K562 (cell line): ENCODE measurements at regions not wholly inside any gene's neighbourhood (a gene's known extent, or its start where the extent isn't known, plus 50 kb on each side); places are given as distances from the start of the nearest gene placed in this dataset.

Source experiments
- ATAC-seq: fragments of 200-7000 bp; cut with Tn5 transposase; 3 replicates; pipeline ENCODE4 v1.9.1; 2020; ENCODE audit warnings: moderate library complexity
- BruUV-seq: library from RNA; stranded (reverse); fragments of 400-500 nt; replicated peaks from 2 replicates; lab custom pipeline; 2021; lab: Mats Ljungman, UMichigan
- CTCF ChIA-PET: fragments of 300-600 bp; formaldehyde crosslinking; extraction: SDS; loops from one replicate; lab custom pipeline; 2021; ENCODE audit warnings: low intra/inter-chr PET ratio; lab: Yijun Ruan, JAX
- POLR2A ChIA-PET: fragments of 300-600, 350-650 bp; sonication (Branson Sonifier 250); formaldehyde crosslinking; extraction: SDS; loops from one replicate; lab custom pipeline; 2021; ENCODE audit warnings: antibody characterized with exemption, inconsistent platforms; lab: Yijun Ruan, JAX
- DNase-seq, 4 experiments: peaks; one replicate each; pipeline versions ENCODE4 v3.0.0 to v3.0.0-alpha.2; 2011 to 2018; ENCODE audit warnings: low spot score in 3 of 4, mixed read lengths in 3 of 4; ENCODE audit errors: extremely low read depth in 1 of 4
- FAIRE-seq: peaks from 2 replicates; lab custom pipeline; 2011; peaks lifted over from hg19 to GRCh38; lab: Jason Lieb, UNC
- H2AFZ ChIP-seq: 2 replicates; pipeline ENCODE4 v1.6.0; 2011; ENCODE audit warnings: low read depth, low read length, control low read depth, inconsistent platforms
- H3K27ac ChIP-seq: fragments of 200-600 bp; 3 replicates; pipeline ENCODE4 v1.8.0; 2011; ENCODE audit warnings: low read depth, mild to moderate bottlenecking, control low read depth, inconsistent platforms, low read length, moderate library complexity, mixed read lengths; ENCODE audit errors: extremely low read depth
- H3K27me3 ChIP-seq, 2 experiments: fragments of 300-600 bp in 1 of 2; 2 replicates in 1 of 2; 3 replicates in 1 of 2; pipeline versions ENCODE4 v1.6.0 to v1.8.0; 2011; ENCODE audit warnings: inconsistent platforms in 2 of 2, low read length in 2 of 2, mild to moderate bottlenecking in 1 of 2, mixed read lengths in 1 of 2, moderate library complexity in 1 of 2; ENCODE audit not compliant: control insufficient read depth in 2 of 2, insufficient read depth in 2 of 2
- H3K36me3 ChIP-seq: fragments of 300-600 bp; 3 replicates; pipeline ENCODE4 v1.8.0; 2011; ENCODE audit warnings: mild to moderate bottlenecking, low read length, inconsistent platforms; ENCODE audit not compliant: control insufficient read depth, insufficient read depth
- H3K4me1 ChIP-seq, 2 experiments: fragments of 200-600 bp in 1 of 2; replicated peaks in 1 of 2; 2 replicates in 1 of 2; 3 replicates in 1 of 2; pipeline versions ENCODE4 v1.5.1 to v1.8.0; 2011; ENCODE audit warnings: inconsistent platforms in 2 of 2, low read length in 2 of 2, mild to moderate bottlenecking in 1 of 2, mixed read lengths in 1 of 2, moderate library complexity in 1 of 2; ENCODE audit not compliant: control insufficient read depth in 2 of 2, insufficient read depth in 2 of 2
- H3K4me2 ChIP-seq: 2 replicates; pipeline ENCODE4 v1.6.1; 2011; ENCODE audit warnings: low read length, control low read depth, inconsistent platforms, mixed read lengths; ENCODE audit not compliant: insufficient read depth
- H3K4me3 ChIP-seq: fragments of 200-600 bp; sonication (generic), shearing (Covaris generic); 2 replicates; pipeline ENCODE4 v1.5.1; 2016; ENCODE audit warnings: control low read depth, inconsistent platforms
- H3K79me2 ChIP-seq: fragments of 200-600 bp; 3 replicates; pipeline ENCODE4 v1.8.0; 2011; ENCODE audit warnings: low read length, inconsistent platforms; ENCODE audit not compliant: control insufficient read depth, insufficient read depth
- H3K9ac ChIP-seq, 2 experiments: 2 replicates each; pipeline versions ENCODE4 v1.6.0 to v1.6.1; 2011; ENCODE audit warnings: low read depth in 2 of 2, low read length in 2 of 2, control low read depth in 1 of 2, inconsistent platforms in 1 of 2, mild to moderate bottlenecking in 1 of 2, mixed read lengths in 1 of 2; ENCODE audit not compliant: insufficient read depth in 1 of 2
- H3K9me1 ChIP-seq: one replicate; pipeline ENCODE4 v1.6.0; 2011; ENCODE audit warnings: inconsistent platforms, mild to moderate bottlenecking, low read length, moderate library complexity; ENCODE audit not compliant: control insufficient read depth, insufficient read depth
- H3K9me3 ChIP-seq: replicated peaks from 2 replicates; pipeline ENCODE4 v1.5.1; 2011; ENCODE audit warnings: low read depth, low read length, inconsistent platforms; ENCODE audit not compliant: control insufficient read depth, insufficient read depth
- H4K20me1 ChIP-seq: replicated peaks from 2 replicates; pipeline ENCODE4 v1.6.1; 2011; ENCODE audit warnings: low read length, inconsistent platforms, mixed read lengths; ENCODE audit not compliant: control insufficient read depth, insufficient read depth
- BCL6 ChIP-seq: fragments of 250-450 bp; sonication (Bioruptor Pico); IDR thresholded peaks from 2 replicates; pipeline ENCODE4 v1.4.0; 2020
- BHLHE40 ChIP-seq: IDR thresholded peaks from 2 replicates; pipeline ENCODE4 v1.6.1; 2011; ENCODE audit warnings: low read length, improper control_type of control experiment
- CBFA2T2 ChIP-seq: fragments of 450-650 bp; conservative IDR thresholded peaks from 2 replicates; pipeline ENCODE4 v1.6.1; 2017; ENCODE audit warnings: mild to moderate bottlenecking
- NR2F6 ChIP-seq: fragments of 450-650 bp; formaldehyde crosslinking; IDR thresholded peaks from 2 replicates; pipeline ENCODE4 v1.4.0; 2020; ENCODE audit warnings: mild to moderate bottlenecking
- SREBF1 ChIP-seq: fragments of 150-350 bp; IDR thresholded peaks from 2 replicates; pipeline ENCODE4 v1.6.1; 2014; ENCODE audit warnings: antibody characterized with exemption, low read depth, low read length, borderline replicate concordance
- WGBS: fragments of 100-300 bp; shearing (Covaris generic); methylation state at CpG from one replicate; pipeline ENCODE4 v1.1.6; 2016; ENCODE audit warnings: low coverage, mixed read lengths; ENCODE audit not compliant: insufficient coverage; ENCODE audit errors: missing lambda C conversion rate; 5-methylcytosine and 5-hydroxymethylcytosine counted together
- in situ Hi-C: fragments of 300-500 bp; cut with MboI; formaldehyde crosslinking; loops from 4 replicates; pipeline ENCODE4 v1.15.0; 2018; ENCODE audit warnings: inconsistent platforms, mixed read lengths
- intact Hi-C: fragments of 100-400 bp; cut with micrococcal nuclease; formaldehyde crosslinking; loops from 2 replicates; pipeline ENCODE4 v1.14.2; 2022
- TF ChIP-seq, protein P1 (sequence below): fragments of 250-450 bp; sonication (Bioruptor Pico); IDR thresholded peaks from 2 replicates; pipeline ENCODE4 v1.4.0; 2020
- TF ChIP-seq, protein P2 (sequence below): fragments of 450-650 bp; IDR thresholded peaks from 2 replicates; pipeline ENCODE4 v1.6.1; 2018; ENCODE audit warnings: mild to moderate bottlenecking, low read depth; ENCODE audit not compliant: partially characterized antibody
- TF ChIP-seq, protein P3 (sequence below): fragments of 250-450 bp; sonication (Bioruptor Pico); IDR thresholded peaks from 2 replicates; pipeline ENCODE4 v1.4.0; 2020
- TF ChIP-seq, protein P4 (sequence below), 2 experiments: fragments of 450-650 bp; IDR thresholded peaks; 2 replicates each; pipeline ENCODE4 v1.6.1; 2016

DNA sequence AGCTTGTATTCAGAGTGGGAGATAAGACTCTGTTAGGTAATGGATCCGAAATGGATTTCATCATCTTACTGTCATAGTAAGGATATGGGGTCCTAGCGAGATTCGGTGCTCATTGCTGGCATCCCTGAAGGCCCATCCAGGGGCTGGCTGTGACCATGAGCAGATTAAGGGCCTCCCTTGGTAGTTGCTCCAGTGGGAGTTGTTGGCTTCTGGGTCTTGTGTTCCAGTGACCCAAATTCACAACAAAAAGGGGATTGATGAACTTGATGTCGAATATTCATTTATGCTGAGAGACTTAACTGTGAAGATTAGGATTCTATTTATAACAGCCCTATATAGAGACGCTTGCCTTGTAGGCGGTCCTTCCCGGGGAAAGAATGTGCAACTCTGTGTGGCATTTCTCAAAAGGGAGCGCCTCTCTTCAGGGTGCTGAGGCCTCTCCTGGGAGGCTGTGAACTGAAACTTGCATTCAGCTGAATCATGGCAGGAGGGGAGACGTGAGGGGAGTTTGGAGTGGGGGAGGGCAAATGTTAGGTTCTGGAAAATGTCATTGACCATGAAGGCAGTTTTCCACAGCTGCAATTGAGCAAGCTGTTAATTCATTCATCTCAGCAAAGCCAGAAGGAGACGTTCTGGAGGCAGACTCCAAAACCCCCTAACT, 233.1 kb upstream of the FZD8 start (continued):
- TF ChIP-seq, protein P1, sequence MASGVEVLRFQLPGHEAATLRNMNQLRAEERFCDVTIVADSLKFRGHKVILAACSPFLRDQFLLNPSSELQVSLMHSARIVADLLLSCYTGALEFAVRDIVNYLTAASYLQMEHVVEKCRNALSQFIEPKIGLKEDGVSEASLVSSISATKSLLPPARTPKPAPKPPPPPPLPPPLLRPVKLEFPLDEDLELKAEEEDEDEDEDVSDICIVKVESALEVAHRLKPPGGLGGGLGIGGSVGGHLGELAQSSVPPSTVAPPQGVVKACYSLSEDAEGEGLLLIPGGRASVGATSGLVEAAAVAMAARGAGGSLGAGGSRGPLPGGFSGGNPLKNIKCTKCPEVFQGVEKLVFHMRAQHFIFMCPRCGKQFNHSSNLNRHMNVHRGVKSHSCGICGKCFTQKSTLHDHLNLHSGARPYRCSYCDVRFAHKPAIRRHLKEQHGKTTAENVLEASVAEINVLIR (CRISPR knock-in tag), result no peak

DNA sequence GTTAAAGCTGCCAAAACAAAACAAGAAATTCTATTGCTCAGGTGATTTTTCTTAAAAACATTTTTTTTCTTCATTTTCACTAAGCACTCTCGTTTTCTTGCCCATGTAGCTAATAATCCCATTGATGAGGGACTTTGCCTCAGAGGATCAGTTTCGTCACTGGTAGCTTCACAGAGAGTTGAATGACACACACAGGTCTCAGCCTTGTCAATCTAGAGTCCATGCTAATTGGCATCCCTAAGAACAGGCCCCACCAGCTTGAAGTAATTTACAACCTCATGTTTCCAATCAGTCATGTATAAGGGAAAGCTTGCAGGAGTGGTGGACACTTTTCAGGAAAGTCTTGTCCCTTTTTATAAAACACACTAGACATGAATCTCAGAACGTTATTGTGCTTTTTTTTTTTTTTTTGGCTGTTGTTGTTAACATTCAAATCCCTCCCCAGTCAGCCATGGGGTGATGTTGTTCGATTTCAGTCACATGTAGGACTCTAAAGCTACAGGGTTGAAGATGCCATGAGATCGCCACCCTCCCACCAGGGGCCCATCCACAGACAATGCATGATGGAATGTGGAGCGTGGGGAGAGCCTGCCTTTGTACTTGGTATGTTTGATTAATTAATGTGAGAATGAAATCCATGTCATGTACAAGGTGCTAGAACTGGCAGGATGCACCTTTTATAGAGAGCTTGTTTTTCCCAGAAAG, 232.4 kb upstream of the FZD8 start:
- Histone ChIP-seq H3K4me2 (no peak overlapping the region), H2AFZ (no peak overlapping the region), H3K4me3 (no peak overlapping the region), H3K9ac (no peak overlapping the region), H3K9me1 (no peaks in the 10 kb centered on the region)
- intact Hi-C loops, result no loop called here
- in situ Hi-C loops, result no loop called here
- POLR2A ChIA-PET, result no interaction called here
- no peak for FAIRE-seq
- no peak for TF ChIP-seq NR2F6 (CRISPR knock-in tag)
- TF ChIP-seq BCL6 (CRISPR knock-in tag), result no peak
- TF ChIP-seq, protein P2, sequence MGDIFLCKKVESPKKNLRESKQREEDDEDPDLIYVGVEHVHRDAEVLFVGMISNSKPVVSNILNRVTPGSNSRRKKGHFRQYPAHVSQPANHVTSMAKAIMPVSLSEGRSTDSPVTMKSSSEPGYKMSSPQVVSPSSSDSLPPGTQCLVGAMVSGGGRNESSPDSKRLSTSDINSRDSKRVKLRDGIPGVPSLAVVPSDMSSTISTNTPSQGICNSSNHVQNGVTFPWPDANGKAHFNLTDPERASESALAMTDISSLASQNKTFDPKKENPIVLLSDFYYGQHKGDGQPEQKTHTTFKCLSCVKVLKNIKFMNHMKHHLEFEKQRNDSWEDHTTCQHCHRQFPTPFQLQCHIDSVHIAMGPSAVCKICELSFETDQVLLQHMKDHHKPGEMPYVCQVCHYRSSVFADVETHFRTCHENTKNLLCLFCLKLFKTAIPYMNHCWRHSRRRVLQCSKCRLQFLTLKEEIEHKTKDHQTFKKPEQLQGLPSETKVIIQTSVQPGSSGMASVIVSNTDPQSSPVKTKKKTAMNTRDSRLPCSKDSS, result no peak
- TF ChIP-seq, protein P3, sequence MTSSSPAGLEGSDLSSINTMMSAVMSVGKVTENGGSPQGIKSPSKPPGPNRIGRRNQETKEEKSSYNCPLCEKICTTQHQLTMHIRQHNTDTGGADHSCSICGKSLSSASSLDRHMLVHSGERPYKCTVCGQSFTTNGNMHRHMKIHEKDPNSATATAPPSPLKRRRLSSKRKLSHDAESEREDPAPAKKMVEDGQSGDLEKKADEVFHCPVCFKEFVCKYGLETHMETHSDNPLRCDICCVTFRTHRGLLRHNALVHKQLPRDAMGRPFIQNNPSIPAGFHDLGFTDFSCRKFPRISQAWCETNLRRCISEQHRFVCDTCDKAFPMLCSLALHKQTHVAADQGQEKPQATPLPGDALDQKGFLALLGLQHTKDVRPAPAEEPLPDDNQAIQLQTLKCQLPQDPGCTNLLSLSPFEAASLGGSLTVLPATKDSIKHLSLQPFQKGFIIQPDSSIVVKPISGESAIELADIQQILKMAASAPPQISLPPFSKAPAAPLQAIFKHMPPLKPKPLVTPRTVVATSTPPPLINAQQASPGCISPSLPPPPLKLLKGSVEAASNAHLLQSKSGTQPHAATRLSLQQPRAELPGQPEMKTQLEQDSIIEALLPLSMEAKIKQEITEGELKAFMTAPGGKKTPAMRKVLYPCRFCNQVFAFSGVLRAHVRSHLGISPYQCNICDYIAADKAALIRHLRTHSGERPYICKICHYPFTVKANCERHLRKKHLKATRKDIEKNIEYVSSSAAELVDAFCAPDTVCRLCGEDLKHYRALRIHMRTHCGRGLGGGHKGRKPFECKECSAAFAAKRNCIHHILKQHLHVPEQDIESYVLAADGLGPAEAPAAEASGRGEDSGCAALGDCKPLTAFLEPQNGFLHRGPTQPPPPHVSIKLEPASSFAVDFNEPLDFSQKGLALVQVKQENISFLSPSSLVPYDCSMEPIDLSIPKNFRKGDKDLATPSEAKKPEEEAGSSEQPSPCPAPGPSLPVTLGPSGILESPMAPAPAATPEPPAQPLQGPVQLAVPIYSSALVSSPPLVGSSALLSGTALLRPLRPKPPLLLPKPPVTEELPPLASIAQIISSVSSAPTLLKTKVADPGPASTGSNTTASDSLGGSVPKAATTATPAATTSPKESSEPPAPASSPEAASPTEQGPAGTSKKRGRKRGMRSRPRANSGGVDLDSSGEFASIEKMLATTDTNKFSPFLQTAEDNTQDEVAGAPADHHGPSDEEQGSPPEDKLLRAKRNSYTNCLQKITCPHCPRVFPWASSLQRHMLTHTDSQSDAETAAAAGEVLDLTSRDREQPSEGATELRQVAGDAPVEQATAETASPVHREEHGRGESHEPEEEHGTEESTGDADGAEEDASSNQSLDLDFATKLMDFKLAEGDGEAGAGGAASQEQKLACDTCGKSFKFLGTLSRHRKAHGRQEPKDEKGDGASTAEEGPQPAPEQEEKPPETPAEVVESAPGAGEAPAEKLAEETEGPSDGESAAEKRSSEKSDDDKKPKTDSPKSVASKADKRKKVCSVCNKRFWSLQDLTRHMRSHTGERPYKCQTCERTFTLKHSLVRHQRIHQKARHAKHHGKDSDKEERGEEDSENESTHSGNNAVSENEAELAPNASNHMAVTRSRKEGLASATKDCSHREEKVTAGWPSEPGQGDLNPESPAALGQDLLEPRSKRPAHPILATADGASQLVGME, result no peak
- TF ChIP-seq, protein P4, sequence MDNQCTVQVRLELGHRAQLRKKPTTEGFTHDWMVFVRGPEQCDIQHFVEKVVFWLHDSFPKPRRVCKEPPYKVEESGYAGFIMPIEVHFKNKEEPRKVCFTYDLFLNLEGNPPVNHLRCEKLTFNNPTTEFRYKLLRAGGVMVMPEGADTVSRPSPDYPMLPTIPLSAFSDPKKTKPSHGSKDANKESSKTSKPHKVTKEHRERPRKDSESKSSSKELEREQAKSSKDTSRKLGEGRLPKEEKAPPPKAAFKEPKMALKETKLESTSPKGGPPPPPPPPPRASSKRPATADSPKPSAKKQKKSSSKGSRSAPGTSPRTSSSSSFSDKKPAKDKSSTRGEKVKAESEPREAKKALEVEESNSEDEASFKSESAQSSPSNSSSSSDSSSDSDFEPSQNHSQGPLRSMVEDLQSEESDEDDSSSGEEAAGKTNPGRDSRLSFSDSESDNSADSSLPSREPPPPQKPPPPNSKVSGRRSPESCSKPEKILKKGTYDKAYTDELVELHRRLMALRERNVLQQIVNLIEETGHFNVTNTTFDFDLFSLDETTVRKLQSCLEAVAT (IDR thresholded peaks at IDR 0.05), result no peak
- TF ChIP-seq CBFA2T2, result no peak
- TF ChIP-seq SREBF1, result no peak
- no peak for TF ChIP-seq BHLHE40
- TF ChIP-seq, all 486 proteins: peak for 0
- WGBS, result 0% methylated on average over 5 of the region's 6 CpGs
- H3K27me3 ChIP-seq, result no peaks in the 10 kb centered on the region
- no TSS peak for BruUV-seq
- ATAC-seq (no peak), DNase-seq (no peak)
- CTCF ChIA-PET, result no interaction called here
- H3K4me1 ChIP-seq, result no peaks in the 10 kb centered on the region
- no peaks in the 10 kb centered on the region for H3K79me2 ChIP-seq
- no peaks in the 10 kb centered on the region for H3K9me3 ChIP-seq
- H3K27ac ChIP-seq, result no peak overlapping the region
- H4K20me1 ChIP-seq, result no peaks in the 10 kb centered on the region
- no peaks in the 10 kb centered on the region for H3K36me3 ChIP-seq
